H4 (cell line): ENCODE measurements at regions not wholly inside any gene's neighbourhood (a gene's known extent, or its start where the extent isn't known, plus 50 kb on each side); places are given as distances from the start of the nearest gene placed in this dataset.
"Not testable (repeated sequence)": the region's sequence is repeated elsewhere in the genome, so short reads cannot be mapped to it uniquely, and the experiment has no call there.

Experiments used
- DNase-seq: peaks from one replicate; pipeline ENCODE4 v3.0.0-alpha.2; 2015; ENCODE audit warnings: low spot score

GRCh38 chr7:142469696-142470543 is 212.1 kb upstream of the PRSS58 start:
- no peak for DNase-seq

- no peak for DNase-seq
These were observed 211.2 kb upstream of the PRSS58 start for GRCh38 chr7:142468871-142469665.

- not testable (repeated sequence) for DNase-seq
These were observed 209.3 kb upstream of the PRSS58 start for GRCh38 chr7:142467056-142467655.

GRCh38 chr7:142463401-142463850 is 205.6 kb upstream of the PRSS58 start:
- DNase-seq, result peak; percentile 25

GRCh38 chr7:142461437-142461836 is 203.6 kb upstream of the PRSS58 start:
- peak; percentile 21 for DNase-seq

GRCh38 chr7:142460402-142461117 is 202.7 kb upstream of the PRSS58 start:
- no peak for DNase-seq

GRCh38 chr7:142459551-142459963 is 201.7 kb upstream of the PRSS58 start:
- DNase-seq, result peak; percentile 67

GRCh38 chr7:142457146-142457703 is 199.4 kb upstream of the PRSS58 start:
- DNase-seq, result no peak

- DNase-seq, result no peak
These were observed 197.5 kb upstream of the PRSS58 start for GRCh38 chr7:142455392-142455791.

GRCh38 chr7:142454862-142455261 is 197.0 kb upstream of the PRSS58 start:
- no peak for DNase-seq

GRCh38 chr7:142452791-142453190 is 194.9 kb upstream of the PRSS58 start:
- no peak for DNase-seq

- DNase-seq, result no peak
These were observed 194.0 kb upstream of the PRSS58 start for GRCh38 chr7:142451817-142452216.

- DNase-seq, result no peak
These were observed 193.4 kb upstream of the PRSS58 start for GRCh38 chr7:142451296-142451695.

- no peak for DNase-seq
These were observed 192.8 kb upstream of the PRSS58 start for GRCh38 chr7:142450695-142451094.

- DNase-seq, result no peak
These were observed 192.3 kb upstream of the PRSS58 start for GRCh38 chr7:142450206-142450605.

GRCh38 chr7:142448857-142449256 is 191.0 kb upstream of the PRSS58 start:
- DNase-seq, result not testable (repeated sequence)

GRCh38 chr7:142447762-142448161 is 189.9 kb upstream of the PRSS58 start:
- no peak for DNase-seq

- DNase-seq, result no peak
These were observed 187.3 kb upstream of the PRSS58 start for GRCh38 chr7:142445019-142445686.

GRCh38 chr7:142443216-142444010 is 185.6 kb upstream of the PRSS58 start:
- DNase-seq, result no peak

- no peak for DNase-seq
These were observed 184.5 kb upstream of the PRSS58 start for GRCh38 chr7:142442396-142442795.
